ENCODE measurements at regions not wholly inside any gene's neighbourhood (a gene's known extent, or its start where the extent isn't known, plus 50 kb on each side); places are given as distances from the start of the nearest gene placed in this dataset.

GRCh38 chr1:208324005-208324404 is 79.8 kb upstream of the PLXNA2 start:
- TF ChIP-seq CTCF (IDR thresholded peaks at IDR 0.05) (no peak), POLR2AphosphoS5 (IDR thresholded peaks at IDR 0.05) (no peak)
